GM18868 (cell line): ENCODE measurements at regions not wholly inside any gene's neighbourhood (a gene's known extent, or its start where the extent isn't known, plus 50 kb on each side); places are given as distances from the start of the nearest gene placed in this dataset.
"Not testable (repeated sequence)": the region's sequence is repeated elsewhere in the genome, so short reads cannot be mapped to it uniquely, and the experiment has no call there.

Source experiments
- ATAC-seq: cut with Tn5 transposase; IDR thresholded peaks from one replicate; pipeline ENCODE4 v1.9.1; 2021; ENCODE audit warnings: mild to moderate bottlenecking, moderate library complexity; ENCODE audit not compliant: unreplicated experiment

GRCh38 chr13:64527561-64527960 lies 2702.6 kb downstream of the PCDH9 start:
- no peak for ATAC-seq

- ATAC-seq, result no peak
These were observed 2704.4 kb downstream of the PCDH9 start for GRCh38 chr13:64525687-64526086.

GRCh38 chr13:64510747-64511146 lies 2719.4 kb downstream of the PCDH9 start:
- ATAC-seq, result no peak

DNA sequence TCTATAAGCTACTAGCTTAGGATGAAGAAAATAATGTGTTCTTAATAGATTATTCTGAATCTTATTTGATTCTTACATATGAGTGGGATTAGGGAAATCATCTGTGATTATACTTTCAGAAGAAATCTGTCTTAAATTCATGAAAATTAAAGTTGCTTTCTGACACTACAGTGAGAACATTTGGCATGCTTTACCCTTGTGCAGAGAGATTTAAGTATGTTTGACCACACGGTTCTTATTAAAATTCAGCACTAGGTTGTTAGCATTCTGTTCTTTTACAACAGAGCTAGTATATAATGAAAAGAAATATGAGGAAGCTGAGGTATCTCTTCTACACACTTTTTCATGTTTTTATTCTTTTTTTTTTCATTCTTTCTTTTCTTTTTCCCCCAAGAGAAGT lies 2723.9 kb downstream of the PCDH9 start:
- no peak for ATAC-seq

GRCh38 chr13:64505336-64505910 lies 2724.7 kb downstream of the PCDH9 start:
- ATAC-seq, result no peak

DNA sequence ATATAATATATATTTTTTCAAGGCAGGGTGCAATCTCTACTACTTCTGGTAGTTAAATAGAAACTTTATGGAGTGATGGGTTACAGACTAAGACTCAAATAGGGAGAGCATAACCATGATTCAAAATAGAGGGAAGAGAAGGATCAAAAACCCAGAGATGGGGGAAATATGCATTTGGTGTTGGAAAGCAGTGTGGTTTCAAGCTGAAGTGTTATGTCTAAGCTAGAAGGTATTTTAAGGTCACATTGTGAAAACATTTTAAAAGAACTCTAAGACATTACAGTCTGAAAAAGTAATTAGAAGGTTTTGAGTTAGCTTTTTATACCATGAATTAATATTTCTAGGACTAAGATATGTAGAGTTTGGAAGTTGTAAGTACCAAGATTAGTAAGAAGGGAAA lies 2741.4 kb downstream of the PCDH9 start:
- no peak for ATAC-seq

DNA sequence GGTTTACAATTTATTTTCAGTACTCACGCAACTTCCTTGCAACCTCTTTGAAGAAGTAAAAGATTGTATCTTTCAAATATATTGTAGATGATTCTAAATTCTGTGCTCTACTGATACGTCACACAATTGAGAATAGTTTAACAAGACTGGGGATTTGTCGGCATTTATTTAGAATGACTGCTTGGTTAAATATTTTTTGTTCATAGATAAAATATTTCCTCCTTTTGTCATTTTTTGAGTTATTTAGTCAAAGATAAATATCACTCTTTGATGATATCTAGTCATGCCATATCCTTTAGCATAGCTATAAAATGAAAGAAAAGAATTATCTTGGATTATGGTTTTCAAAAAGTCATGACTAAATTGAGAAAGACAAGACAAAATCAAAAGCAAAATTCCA lies 2747.8 kb downstream of the PCDH9 start:
- ATAC-seq, result no peak

- no peak for ATAC-seq
These were observed 2749.5 kb downstream of the PCDH9 start for GRCh38 chr13:64480672-64481071.

- no peak for ATAC-seq
These were observed 2749.9 kb downstream of the PCDH9 start for GRCh38 chr13:64480211-64480610.

DNA sequence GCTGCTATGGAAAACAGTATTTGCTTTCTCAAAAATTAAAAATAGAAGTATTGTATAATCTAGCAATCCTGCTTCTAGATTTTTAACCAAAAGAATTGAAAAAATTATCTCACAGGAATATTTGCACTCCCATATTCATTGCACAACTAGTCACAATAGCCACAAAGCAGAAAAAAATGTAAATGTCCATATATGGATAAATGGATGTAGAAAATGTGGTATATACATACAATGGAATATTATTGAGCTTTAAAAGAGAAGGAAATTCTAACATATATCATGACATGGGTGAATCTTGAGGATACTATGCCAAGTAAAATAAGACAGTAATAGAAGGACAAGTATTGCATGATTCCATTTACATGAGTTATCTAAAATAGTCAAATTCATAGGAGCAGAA lies 2753.0 kb downstream of the PCDH9 start:
- ATAC-seq, result no peak

DNA sequence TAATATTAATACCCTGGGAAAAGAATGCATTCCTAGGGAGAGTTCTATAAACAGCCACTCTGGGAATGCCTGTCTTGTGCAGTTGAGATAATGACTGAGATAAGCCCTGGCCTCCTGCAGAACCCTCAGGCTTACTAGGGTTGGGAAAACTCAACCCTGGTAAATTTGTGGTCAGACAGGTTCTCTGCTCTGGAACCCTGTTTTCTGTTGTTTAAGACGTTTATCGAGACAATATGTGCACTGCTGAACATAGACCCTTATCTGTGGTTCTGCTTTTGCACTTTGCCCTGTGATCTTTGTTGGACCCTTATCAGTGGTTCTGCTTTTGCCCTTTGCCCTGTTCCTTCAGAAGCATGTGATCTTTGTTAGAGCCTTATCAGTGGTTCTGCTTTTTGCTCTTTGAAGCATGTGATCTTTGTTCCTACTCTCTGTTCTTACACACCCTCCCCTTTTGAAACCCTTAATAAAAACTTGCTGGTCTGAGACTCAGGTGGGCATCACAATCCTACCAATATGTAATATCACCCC lies 2754.0 kb downstream of the PCDH9 start:
- ATAC-seq, result not testable (repeated sequence)

DNA sequence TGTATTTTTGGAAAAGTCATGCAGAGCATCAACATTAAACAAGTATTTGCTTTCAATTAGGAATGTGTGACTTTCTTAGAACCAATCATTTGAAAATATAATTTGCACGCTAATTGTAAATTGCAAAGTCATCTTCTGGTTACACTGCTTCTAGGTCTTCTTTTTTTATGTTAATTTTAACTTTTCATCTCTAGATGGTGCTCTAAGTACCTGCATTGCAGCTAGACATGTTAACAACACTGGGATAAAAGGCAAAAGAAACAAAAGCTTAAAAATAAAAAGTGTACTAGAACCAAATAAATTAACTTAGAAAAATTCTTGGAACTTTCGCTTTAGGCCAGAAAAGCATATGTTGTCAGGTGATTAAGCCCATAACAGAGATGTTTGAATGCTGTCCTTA lies 2758.2 kb downstream of the PCDH9 start:
- no peak for ATAC-seq

- no peak for ATAC-seq
These were observed 2759.4 kb downstream of the PCDH9 start for GRCh38 chr13:64470751-64471150.

DNA sequence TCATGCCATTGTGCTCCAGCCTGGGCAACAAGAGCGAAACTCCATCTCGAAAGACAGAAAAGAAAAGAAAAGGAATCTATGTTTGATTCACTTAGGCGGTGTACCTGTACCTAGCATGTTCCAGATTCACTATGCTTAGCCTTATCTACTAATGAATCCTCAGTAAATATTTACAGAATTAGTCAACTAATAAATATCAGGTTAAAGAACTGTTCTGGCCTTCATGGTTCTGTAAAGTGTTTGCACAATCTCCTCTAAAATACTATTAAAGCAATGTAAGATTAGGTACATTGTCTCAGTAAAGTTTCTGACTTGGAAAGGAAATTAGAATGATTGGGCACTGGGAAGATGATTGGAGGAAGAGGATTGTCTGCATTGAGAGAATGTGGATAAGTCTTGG lies 2770.4 kb downstream of the PCDH9 start:
- no peak for ATAC-seq

DNA sequence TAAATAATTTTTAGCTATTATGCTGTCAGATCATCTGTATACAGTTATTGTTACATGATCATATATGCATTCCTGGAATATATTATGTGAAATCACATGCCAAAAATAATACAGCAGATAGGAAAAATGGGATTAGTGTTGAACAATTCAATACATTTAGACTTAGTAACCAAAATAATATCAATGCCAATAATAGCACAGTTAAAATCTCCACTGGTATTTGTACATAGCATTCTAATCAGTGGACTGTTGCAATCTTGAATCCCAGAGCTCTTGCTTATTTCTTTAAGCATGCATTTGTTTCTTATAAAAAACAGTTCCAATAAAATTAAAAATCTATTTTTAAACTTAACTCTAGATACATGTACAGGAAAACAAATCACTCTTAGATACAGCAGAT lies 2772.2 kb downstream of the PCDH9 start:
- no peak for ATAC-seq

- no peak for ATAC-seq
These were observed 2775.0 kb downstream of the PCDH9 start for GRCh38 chr13:64455124-64455523.

DNA sequence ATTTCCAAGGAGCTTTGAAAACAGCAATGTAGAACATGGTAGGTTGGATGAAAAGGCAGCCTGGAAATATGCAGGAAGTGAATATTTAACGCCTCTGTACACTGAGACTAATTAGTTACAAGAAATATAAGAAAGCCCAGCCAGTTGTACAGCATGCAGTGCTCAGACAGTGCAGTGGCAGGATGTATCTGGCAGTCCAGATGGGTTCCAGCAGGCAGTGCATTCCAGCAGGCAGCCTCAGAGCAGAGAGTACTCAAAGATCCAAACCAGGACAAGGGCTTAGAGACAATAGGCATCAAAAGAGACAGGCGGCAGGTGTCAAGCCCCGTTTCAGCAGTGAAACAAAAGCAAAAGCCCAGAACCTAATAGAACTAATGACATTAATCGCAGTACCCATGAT lies 2776.3 kb downstream of the PCDH9 start:
- no peak for ATAC-seq

DNA sequence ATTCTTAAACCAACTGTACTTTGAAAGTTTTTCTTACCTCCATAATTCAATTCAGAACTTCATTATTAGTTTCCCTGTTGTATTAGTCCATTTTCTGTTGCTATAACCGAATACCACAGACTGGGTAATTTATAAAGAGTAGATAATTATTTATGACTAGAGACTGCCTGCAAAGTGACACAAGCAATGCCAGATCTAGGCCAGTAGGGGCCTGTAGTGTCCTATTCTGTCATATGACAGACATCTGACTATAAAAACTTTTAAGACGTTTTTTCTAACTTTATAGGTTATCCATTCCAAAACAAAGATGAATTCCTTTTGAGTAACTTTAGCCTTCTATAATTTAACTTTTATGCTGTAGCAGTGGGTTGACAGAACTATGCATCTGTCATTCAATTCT lies 2783.8 kb downstream of the PCDH9 start:
- ATAC-seq, result peak; percentile 71

DNA sequence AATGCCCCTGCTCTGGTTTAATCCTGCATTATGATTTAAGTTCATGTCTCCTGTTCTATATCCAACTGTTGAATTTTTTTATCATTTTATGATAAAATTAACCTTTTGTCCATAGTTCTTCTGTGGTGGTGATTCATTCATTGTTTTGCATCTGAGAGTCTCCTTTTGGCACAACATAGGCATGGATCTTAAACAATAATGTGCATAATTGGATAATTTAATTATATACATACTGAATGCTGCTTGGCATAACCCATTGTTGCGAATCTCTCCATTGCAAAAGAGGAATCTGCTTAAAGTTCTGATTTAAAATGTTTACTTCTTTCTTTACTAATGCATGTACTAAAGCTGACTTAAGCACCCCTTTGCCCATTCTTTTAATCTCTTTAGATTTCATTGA lies 2788.4 kb downstream of the PCDH9 start:
- ATAC-seq, result no peak

DNA sequence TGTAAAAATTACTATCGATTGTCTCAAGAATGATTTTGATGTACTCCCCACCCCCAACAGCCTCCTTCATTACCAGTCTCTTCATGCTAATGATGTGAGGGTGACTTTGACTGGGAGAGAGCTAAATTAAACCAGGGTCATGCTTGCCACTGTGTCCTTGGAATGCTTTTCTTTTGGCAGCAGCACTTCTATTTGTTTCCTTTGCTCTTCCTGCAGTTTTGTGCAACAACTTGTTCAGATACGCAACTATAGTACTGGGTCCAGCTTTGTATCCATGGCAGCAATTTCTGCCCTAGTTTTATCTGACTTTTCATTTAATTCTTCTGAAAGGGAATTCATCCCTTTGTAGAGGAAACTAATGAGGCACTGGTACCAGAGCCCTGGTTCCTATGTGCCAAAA lies 2792.1 kb downstream of the PCDH9 start:
- no peak for ATAC-seq

GRCh38 chr13:64429691-64430090 lies 2800.4 kb downstream of the PCDH9 start:
- ATAC-seq, result no peak

DNA sequence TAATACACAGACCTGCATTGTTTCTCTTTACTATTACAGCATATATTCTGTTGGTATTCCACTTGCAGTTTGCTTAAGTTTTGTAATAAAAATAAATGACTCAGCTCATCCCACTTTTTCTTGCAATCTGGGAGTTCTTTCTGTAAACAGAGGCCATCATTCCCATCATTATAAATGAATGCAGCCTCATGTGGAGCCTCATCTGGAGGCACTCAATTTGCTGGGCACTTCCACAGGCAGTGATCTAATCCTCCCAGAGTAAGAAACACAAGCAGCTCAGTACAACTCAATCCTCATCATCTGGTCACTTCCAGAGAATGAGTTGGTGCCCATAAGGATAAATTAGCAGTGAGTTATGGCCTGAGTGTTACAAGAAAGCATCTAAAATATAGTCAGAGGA lies 2801.9 kb downstream of the PCDH9 start:
- ATAC-seq, result no peak

DNA sequence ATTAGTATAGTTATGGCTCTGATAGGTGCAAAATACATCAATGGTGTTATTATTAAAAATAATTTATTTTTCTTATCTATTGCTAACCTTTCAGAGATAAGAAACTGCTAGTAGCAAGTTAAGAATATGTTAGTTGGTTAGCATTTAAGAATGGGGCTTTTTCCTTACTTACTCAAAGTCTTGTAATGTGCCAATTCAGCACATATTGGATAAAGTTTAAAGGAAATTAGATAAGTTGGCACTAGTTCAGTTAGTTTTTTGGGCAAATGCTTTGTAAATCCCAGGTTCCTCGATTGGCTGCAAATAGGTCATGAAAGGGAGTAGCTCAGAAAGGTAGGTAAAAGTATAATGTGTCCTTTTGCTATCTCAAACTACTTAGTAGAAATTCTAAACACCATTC lies 2806.7 kb downstream of the PCDH9 start:
- no peak for ATAC-seq
